ENCODE measurements at regions not wholly inside any gene's neighbourhood (a gene's known extent, or its start where the extent isn't known, plus 50 kb on each side); places are given as distances from the start of the nearest gene placed in this dataset.

DNA sequence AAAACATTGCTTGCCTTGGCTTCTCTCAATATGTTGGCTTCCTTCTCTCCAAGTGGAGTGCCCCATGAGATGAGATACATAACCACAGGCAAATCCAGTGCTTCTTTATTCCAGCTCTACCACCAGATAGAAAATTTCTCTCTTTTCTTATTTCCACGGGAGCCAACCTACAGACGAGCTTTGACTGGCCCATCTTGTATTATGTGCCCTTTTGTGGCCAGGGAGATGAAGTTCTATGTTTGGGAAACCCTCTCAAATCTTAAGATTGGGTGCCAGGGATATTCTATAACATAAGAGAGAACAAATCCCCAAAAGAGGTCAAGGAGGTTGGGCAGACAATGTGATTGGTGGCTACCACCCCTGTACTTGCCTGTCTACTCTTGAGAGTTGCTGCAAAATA is 351.8 kb downstream of the ZNF326 start:
- DNase-seq, result no peak

DNA sequence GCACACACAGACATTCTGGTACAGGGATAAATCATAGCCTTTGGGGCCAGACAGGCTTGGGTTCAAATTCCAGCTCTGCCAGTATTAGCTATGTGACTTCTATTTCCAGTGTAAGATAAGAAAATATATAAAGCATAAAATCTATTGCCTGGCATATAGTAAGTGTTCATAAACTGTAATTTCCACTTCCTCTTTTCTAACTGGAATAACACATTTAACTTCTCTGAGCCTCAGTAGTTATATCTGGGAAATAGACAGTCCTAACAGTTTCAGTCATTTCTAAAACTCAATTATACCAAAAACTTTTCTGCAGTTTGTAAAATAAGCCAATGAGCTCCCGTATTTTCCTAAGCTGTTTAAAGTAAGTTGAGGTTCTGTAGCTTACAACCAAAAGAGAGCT is 351.4 kb downstream of the ZNF326 start:
- DNase-seq, result no peak

DNA sequence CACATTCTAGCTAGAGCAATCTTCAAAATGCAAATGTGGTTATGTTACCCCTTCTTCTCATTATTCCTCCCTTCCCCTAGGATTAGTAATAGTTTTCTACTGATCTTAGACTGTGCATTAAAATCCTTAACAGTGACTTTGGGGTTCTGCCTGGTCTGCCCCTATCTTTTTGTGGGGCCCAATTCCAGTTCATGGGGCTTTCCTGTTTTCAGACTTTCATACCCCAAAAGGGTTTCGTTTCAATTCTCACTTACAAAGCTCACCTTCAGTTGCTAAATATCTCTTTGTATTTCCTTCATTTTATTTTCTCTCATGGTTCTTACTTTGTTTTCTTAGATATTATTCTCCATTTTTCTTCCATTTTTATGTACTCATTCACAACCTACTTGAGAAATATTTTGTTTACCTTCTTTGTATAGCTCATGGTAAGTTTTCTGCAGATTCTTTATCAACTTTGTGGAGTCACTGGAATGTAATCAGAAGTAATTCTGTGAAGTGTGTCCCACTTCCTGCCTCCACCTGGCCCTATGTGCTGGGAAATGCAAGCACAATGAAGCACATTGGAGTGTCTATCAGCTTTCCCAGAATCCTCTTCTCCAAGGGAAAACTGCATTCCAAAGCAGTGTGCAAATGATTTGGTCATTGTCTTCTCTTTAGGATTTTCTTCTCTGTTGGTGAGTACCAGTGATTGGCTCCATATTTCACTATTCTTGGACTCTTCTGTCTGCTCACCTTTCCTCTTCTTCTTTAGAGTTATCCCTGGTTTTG is 350.2 kb downstream of the ZNF326 start:
- DNase-seq, result no peak

DNA sequence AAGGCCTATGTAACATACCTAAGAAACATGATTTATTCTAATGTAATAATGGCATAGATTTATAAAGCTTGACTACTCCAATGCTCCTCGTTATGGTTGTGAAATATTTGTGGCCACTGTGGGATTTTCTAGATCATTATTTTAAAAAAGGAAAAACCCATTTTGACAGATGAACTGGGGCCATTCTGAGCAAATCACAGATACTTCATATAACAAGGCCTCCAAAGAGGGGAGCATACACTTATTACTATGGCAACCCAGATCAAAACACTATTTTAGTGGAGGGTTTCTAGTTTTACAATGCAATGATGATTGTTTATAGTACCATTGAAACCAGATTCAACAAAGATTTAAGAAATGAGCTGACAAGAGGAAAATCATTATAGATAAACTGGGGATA is 346.6 kb downstream of the ZNF326 start:
- DNase-seq, result no peak

DNA sequence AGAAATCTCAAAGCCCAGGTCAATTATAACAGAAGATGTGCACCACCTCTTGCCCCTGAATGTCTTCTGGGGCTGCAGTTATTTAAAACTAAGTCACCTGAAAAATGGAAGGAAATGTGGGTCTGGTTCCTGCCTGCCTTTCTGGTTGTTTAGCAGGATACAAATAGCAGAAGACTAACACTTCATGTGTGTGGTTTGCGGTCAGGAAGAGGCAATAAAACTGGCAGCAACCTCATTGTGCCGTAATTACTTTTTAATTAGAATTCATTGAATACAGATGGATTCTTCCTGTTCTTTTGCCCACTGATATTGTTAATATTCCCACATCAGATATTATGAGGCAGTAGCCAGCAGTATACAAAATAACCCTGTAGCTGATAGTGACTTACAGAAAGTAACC is 345.7 kb downstream of the ZNF326 start:
- DNase-seq, result no peak

DNA sequence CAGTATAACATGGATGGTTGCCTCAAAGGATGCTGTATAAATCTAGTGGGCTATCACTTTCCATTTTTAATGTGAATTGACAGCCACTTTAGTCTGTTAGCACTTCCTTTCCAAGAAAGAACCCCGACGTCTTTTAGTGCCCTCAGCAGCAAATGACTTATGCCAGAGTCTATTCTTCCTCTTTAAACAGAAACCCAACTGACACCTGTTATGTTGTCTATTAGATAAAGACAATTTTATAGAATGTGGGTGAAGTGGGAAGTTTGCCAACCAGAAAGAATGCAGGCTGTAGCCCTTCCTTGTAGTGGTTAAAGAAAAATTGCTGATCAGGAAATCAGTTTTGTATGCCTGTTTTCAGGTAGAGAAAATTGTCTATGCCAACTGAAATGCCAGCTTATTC is 344.9 kb downstream of the ZNF326 start:
- no peak for DNase-seq

DNA sequence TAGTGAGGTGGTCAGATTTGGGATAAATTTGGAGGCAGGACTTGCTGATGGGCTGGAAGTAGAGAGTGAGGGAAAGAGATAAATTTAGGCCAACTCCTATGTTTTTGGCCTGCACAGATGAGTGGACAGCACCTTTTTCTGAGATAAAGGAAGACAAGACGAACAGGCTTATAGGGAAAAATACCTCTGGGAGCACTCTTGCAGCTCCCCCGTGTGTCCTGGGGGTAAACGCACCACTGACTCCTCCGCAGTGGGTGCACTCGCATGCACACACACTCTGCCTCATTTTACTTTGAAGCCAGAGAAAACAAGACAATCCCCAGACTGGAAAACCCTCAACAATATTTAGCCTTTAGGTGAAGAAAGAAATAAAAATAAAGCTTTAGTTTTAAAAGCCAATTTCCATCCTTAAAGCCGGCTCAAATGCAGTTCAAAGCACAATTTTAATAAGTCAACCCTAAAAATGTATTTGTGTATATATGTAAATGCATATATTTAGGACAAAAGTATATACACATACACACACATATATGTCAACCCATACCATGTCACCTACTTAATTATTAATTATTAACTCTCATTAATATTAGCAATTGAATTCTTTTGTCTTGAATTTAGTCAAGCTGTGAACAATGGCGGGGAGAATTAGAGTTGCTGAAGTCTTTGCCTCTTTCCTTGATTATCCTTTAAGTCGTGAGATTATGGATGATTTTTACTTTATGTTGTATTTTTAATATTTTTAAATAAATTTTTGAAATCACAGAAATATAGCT is 341.8 kb downstream of the ZNF326 start:
- DNase-seq, result no peak

DNA sequence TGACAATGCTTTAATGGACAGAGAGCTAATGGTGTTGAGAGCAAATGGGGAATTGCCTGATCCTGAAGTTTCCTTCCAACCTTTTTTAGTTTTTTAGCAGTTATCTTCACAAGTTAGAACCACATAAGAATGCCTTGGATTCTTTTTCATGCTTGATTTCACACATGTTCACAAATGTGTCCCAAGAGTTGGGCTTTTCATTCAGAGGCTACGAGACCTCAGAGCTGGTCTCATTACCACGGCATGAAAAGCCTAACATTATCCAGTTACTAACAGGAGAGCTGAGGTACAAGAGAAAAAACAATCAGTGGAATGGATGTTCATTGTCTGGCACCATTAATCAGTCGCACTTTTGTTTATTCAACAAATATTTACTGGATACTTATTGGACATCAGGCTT is 340.6 kb downstream of the ZNF326 start:
- no peak for DNase-seq

DNA sequence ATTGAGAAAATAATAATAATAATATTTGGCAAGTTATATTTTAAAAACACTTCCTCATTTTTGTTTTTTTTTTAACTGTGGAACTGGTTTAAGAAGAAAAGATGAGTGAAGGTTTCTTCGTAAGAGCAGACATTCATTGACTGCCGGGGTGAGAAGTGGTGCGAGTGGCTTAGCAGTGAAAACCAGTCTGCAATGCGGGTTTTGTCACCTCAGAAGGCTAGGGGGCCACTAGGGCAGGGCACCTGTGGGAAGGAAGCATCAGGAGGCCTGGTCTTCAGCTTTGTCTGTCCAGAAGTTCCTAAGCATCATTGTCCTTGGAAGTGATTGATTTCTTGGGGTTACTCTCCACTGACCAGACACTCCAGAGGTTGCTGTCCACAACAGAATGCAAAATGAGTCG is 339.2 kb downstream of the ZNF326 start:
- DNase-seq, result no peak

DNA sequence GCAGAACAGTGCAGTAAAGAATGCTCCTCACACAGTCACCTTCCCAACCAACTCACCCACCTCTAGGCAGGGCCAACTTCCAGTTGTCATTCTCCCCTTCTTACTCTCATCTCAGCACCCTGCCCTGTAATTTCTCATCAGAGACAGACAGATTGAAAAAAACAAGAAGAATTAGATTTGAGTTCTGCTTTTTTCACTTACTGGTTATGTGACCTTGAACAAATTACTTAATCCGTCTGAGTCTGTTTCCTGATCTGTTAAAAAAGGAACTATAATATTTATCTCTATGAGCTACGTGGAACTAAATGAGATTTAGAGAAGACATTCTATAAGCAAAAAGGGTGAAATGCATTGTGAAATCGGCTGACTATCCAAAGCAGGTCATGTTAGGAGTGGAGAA is 330.3 kb downstream of the ZNF326 start:
- no peak for DNase-seq

DNA sequence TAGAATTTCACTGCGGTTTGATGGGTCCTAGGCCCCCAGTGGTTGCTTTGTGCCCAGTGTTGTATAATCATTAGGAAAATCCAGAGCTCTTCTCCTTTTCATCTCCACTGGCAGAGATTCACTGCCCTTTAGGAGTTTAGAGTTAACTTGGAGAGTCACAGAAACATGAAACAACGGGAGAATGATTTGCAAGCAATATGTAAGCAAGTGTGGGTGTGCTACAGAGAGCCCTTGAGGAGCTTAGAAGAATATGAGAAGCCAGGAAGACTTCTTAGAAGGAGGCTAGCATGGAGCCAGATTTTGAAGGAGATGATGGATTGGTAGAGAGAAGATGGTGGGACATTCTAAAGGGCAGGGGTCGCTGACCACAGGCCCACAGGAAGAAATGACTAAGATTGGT is 327.3 kb downstream of the ZNF326 start:
- no peak for DNase-seq

DNA sequence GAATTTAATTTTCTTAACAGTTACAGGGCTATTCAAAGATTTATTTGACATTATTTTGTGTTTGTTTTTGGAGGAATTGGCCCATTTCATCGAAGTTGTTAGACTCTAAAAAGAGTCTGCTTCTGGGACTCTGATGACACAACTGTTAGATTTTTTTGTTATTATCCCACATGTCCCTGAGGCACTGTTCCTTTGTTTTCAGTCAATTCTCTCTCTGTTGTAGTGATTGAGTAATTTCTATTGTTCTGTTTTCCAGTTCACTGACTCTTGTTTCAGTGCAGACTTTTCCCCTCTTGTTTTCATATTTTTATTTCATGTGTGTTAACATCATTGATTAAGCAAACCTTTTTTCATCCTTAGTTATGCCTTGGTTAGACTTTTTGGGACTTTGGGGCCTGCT is 325.0 kb downstream of the ZNF326 start:
- DNase-seq, result no peak

DNA sequence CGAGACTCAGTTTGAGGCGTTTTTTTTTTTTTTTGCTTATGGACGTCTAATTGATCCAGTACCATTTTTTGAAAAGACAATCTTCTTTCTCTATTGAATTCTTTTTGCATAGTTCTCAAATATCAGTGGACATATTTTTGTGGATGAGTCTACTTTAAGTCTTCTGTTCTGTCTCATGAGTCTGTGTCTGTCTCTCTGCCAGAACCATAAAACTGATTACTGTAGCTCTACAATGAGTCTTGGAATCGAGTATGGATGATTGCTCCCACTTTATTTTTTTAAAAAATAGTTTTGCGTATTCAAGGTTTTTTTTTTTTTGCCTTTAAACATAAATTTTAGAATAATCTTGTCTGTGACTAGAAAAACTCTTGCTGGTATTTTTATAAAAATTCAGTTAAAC is 323.5 kb downstream of the ZNF326 start:
- DNase-seq, result peak; percentile 27

DNA sequence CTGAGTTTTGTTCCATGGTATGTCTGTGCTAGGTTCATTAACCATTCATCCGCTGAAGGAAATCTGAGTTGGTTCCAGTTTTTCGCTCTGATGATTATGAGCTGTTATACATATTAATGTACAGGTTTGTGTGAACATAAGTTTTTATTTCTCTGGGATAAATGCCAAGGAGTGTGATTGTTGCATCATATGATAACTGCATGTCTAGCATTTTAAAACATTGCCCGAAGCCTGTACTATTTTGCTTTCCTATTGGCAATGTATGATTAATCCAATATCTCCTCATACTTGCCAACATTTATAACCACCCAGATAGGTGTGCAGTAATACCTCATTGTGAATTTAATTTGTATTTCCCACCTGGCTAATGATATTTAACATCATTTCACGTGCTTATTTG is 322.7 kb downstream of the ZNF326 start:
- DNase-seq, result no peak

DNA sequence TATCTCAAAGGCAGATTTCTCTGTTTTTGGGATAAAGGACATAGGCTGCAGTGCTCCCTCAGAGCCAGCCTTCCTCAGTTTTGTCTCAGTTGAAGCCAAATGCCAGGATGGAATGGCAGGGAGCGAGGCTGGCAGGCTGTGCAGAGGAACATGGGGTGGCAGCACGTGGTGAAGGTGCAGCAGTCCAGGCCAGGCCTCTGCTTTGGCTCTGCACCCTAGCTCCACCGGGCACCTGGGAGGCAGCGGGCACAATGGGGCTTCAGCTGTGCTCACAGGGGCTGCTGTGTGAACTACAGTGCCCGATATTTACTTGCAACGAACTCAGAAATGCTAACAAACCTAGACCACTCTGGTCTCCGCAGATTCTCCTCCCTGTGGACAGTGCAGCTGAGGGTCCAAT is 319.6 kb downstream of the ZNF326 start:
- DNase-seq, result no peak

DNA sequence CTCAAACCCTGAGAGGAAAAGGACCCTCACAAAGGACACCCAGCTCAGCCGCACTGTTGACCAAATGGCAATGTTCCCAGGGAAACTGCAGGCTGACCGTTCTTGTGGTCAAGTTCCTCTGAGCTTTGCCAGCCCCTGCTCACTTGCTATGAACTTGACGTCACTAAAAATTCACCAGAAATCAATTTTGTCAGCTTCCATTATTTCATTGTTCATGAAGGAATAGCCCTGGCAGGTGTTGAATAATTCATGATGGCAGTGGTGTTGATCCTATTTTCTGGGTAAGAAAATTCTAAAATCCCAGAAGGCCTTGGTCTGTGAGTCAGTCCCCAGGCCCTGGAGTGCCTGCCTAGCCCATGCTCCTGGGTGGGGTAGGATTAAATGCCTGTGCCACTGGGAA is 318.9 kb downstream of the ZNF326 start:
- DNase-seq, result no peak

DNA sequence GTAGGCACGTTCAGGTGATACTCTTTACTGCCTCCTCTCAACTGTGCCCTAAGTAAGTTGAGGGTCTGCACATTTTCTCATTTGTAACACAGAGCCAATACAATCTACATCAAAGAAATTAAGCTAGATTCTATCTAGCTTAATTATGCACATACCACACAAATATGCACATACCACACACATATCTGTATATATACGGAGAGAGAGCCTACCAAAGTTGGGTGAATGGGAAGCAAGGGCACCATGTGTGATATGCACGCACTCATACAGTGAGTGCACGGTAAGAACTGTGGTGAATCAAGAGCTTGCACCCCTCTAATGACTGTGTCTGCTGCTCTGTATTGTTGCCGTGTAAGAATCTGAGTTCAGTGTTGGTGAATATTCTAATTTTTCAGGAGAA is 314.9 kb downstream of the ZNF326 start:
- no peak for DNase-seq

DNA sequence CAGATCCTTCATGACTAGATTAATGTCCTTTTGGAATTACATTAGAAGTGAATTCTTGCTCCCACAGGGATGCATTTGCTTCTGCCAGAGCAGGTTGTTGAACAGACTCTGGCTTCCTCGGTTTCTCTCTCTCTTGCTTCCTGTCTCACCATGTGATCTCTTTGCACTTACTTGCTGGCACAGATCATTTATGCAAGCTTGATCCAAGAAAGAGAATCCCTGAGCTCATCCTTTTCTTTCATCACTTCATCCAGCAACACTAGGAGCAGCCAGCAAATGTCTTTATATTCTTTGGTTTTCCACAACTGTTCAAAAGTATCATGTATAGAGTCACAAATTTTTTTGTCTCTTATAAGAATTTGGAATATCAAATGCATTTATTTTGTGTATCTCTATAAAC is 313.5 kb downstream of the ZNF326 start:
- no peak for DNase-seq

DNA sequence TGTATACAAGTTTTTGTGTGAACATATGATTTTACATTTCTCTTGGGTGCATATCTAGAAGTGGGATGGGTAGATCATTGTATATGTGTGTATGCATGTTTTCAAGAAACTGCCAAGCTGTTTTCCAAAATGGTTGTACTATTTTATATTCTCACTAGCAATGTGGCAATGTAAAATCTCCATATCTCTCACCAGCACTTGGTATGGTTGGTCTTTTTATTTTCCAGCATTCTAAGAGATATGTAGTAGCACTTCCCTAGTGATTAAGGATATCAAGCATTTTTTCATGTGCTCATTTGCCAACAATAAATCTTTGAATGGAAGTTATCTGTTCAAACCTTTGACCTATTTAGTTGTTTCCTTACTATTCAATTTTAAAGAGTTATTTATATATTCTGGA is 310.7 kb downstream of the ZNF326 start:
- DNase-seq, result no peak

DNA sequence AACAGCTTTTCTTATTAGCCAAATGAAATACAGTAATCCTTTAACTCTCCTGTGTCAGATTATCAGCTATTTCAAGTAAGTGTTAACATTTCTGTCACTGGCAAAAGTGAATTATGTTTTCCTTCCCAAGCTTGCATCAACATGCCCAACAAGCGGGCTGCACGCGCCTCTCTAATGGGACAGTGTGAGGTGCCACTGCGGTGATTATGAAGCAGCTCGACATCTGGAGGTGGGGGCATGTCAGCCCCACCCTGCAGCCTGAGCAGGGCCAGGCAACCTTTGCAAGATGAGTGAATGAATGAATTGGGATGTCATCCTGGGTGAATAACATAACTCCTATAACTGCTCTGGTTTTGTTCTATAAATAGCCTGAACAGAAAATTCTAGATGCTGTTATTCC is 301.4 kb downstream of the ZNF326 start:
- no peak for DNase-seq

DNA sequence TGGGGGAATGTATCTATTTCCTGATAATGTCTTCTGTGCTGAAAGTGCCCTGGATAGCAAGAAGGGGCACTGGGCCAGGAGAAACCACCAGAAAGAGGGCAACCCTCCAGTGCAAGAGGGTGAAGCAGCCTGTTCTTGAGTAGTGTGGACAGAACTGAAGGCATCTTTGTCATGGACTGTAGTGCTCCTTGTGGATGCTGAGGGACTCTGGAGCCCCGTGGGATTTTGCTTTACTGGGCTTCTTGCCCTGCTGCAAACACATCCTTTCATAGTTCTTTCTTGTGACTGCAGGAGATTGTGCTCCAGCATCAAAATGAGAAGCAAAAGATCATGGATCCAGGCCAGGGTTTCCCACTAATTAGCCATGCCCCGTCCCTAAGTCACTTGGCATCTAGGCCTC is 300.6 kb downstream of the ZNF326 start:
- DNase-seq, result no peak

DNA sequence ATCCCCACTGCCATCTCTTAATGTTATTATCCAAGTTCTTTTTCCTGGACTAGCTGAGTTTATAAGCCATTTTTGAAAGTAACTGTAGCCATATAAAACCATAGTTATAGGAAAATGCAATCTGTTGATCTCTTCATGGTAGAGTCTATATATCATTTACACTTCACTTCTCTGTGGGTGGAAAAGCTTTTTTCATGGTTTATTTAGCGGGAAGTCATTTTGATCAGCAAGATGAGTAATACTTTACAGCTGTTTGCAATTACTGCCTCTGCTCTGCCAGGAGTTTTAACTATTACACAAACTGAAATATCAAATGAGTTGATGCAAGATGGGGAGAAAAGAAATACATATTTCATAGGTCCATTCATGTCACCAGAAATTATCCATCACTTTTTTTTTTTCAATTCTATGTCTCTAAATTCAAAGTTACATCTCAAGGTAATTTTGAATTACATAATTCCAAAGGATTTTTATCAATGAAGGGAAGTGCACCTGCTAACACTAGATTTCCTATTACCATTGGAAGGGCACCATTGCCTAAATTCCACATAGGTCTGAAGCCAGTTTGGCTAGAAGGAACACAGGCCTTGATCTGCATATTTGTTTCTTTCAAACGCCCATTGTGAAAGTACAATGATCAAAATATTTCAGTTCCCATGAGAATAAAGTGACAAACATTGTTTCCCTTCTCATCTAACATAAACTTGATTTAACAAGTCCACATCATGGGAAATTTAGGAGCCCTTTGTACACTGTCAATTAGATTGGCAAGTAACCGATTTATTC is 296.7 kb downstream of the ZNF326 start:
- peak; percentile 8 for DNase-seq

DNA sequence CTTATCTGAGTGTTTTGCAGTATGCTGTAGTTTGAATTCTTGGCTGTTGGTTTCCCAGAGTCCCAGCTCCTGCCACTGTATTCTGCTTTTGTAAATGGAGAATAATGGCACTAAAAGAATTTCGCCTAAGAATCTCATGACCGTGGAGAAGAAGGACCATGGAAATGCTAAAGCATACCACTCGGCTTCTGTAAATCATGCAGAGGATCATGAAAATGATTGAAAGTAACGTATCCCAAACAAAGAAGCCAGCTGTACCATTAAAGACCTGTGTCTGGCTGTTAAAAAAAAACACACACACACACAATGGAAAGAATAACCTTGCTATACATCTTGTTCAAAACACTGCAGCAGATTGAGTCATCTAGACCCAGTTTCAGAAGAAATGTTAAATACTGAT is 287.9 kb downstream of the ZNF326 start:
- DNase-seq, result no peak

DNA sequence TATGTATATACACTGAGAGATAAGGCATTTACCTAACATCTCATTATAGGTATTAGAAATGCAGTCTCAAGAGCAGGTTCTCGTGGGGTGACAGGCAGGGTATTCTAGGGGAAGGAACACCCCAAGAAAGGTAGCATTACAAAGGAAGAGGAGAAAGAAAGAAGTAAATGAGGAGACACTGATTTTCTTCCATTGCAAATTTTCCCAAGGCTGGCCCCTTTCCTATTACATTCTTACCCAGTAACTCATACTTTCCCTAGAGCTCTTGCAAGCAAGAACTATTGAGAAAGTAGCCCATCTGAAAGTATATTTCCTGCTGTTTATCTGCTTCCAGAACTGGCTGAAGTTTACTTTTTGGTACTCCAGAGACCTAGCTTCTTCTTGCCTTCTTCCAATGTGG is 287.0 kb downstream of the ZNF326 start:
- peak; percentile 13 for DNase-seq

Data from hindlimb muscle (tissue), 1 donor.